Left forelimb (tissue), 1 donor: ENCODE measurements at regions not wholly inside any gene's neighbourhood (a gene's known extent, or its start where the extent isn't known, plus 50 kb on each side); places are given as distances from the start of the nearest gene placed in this dataset.

Experiments used
- DNase-seq: peaks from one replicate; pipeline ENCODE4 v3.0.0-alpha.2; 2018; ENCODE audit warnings: low spot score

- no peak for DNase-seq
Measured at GRCh38 chr13:73210218-73210883, 151.5 kb downstream of the KLF5 start.

GRCh38 chr13:73204952-73205351, 146.1 kb downstream of the KLF5 start:
- DNase-seq = no peak

- DNase-seq = no peak
Measured at GRCh38 chr13:73201626-73202025, 142.8 kb downstream of the KLF5 start.

- no peak for DNase-seq
Measured at GRCh38 chr13:73198991-73199411, 140.2 kb downstream of the KLF5 start.

GRCh38 chr13:73195091-73195490, 136.3 kb downstream of the KLF5 start:
- no peak for DNase-seq

GRCh38 chr13:73194310-73194709, 135.5 kb downstream of the KLF5 start:
- no peak for DNase-seq

GRCh38 chr13:73193554-73193953, 134.7 kb downstream of the KLF5 start:
- no peak for DNase-seq

- no peak for DNase-seq
Measured at GRCh38 chr13:73190477-73190876, 131.7 kb downstream of the KLF5 start.

- no peak for DNase-seq
Measured at GRCh38 chr13:73189776-73190175, 131.0 kb downstream of the KLF5 start.

GRCh38 chr13:73189362-73189761, 130.6 kb downstream of the KLF5 start:
- DNase-seq = no peak

GRCh38 chr13:73187106-73187505, 128.3 kb downstream of the KLF5 start:
- no peak for DNase-seq

GRCh38 chr13:73179650-73180274, 121.0 kb downstream of the KLF5 start:
- no peak for DNase-seq

- no peak for DNase-seq
Measured at GRCh38 chr13:73177916-73178565, 119.2 kb downstream of the KLF5 start.

GRCh38 chr13:73177017-73177416, 118.2 kb downstream of the KLF5 start:
- DNase-seq = no peak

- DNase-seq = no peak
Measured at GRCh38 chr13:73174521-73175010, 115.8 kb downstream of the KLF5 start.

- DNase-seq = no peak
Measured at GRCh38 chr13:73173279-73173811, 114.5 kb downstream of the KLF5 start.

- DNase-seq = no peak
Measured at GRCh38 chr13:73171926-73172325, 113.1 kb downstream of the KLF5 start.

- no peak for DNase-seq
Measured at GRCh38 chr13:73171271-73171682, 112.5 kb downstream of the KLF5 start.

GRCh38 chr13:73169971-73170370, 111.2 kb downstream of the KLF5 start:
- no peak for DNase-seq

- DNase-seq = no peak
Measured at GRCh38 chr13:73168953-73169401, 110.2 kb downstream of the KLF5 start.

- no peak for DNase-seq
Measured at GRCh38 chr13:73168226-73168952, 109.6 kb downstream of the KLF5 start.
